ENCODE measurements at regions not wholly inside any gene's neighbourhood (a gene's known extent, or its start where the extent isn't known, plus 50 kb on each side); places are given as distances from the start of the nearest gene placed in this dataset.
"Not testable (repeated sequence)": the region's sequence is repeated elsewhere in the genome, so short reads cannot be mapped to it uniquely, and the experiment has no call there.

DNA sequence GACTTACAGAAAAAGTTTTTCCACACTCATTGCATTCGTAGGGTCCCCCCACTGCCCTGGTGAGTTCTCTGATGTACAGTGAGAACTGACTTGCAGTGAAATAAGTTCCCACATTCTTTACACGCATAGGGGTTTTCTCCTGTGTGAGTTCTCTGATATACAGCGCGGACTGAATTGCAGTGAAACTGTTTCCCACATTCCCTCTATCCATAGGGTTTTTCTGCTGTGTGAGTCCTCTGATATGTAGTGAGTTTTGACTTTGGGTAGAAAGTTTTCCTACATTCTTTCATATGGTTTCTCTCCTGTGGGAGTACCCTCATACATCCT is 147.0 kb downstream of the GLRX3 start:
- TF ChIP-seq, protein P1, sequence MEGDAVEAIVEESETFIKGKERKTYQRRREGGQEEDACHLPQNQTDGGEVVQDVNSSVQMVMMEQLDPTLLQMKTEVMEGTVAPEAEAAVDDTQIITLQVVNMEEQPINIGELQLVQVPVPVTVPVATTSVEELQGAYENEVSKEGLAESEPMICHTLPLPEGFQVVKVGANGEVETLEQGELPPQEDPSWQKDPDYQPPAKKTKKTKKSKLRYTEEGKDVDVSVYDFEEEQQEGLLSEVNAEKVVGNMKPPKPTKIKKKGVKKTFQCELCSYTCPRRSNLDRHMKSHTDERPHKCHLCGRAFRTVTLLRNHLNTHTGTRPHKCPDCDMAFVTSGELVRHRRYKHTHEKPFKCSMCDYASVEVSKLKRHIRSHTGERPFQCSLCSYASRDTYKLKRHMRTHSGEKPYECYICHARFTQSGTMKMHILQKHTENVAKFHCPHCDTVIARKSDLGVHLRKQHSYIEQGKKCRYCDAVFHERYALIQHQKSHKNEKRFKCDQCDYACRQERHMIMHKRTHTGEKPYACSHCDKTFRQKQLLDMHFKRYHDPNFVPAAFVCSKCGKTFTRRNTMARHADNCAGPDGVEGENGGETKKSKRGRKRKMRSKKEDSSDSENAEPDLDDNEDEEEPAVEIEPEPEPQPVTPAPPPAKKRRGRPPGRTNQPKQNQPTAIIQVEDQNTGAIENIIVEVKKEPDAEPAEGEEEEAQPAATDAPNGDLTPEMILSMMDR (IDR thresholded peaks at IDR 0.05; ENCODE audit: low read depth, low read length): no peak
- Histone ChIP-seq H3K27ac (no peak overlapping the region), H3K4me3 (no peak overlapping the region), H3K9me3 (ENCODE audit: low read depth) (no peaks in the 10 kb centered on the region), H3K36me3 (no peaks in the 10 kb centered on the region), H3K27me3 (no peaks in the 10 kb centered on the region), H3K4me1 (ENCODE audit: low read depth) (no peaks in the 10 kb centered on the region)
- DNase-seq (ENCODE audit: low read depth in 1 of 2, low spot score in 1 of 2): no peak

DNA sequence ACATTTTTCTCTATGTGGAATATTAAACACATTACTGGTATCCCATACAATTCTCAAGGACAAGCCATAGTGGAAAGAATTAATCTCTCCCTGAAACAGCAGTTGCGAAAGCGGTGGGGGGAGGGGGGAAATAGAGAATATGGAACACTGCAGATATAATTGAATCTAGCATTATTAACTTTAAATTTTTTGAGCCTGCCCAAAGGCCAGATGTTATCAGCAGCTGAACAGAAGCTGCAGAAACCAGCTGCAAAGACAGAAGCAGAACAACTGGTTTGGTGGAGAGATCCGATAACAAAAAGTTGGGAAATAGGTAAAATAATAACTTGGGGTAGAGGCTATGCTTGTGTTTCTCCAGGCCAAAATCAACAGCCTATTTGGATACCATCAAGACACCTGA is 159.6 kb downstream of the GLRX3 start:
- not testable (repeated sequence) for H3K9me3 ChIP-seq (ENCODE audit: low read depth); H3K27ac ChIP-seq; H3K27me3 ChIP-seq; H3K36me3 ChIP-seq; H3K4me3 ChIP-seq; DNase-seq (ENCODE audit: low read depth in 1 of 2, low spot score in 1 of 2); H3K4me1 ChIP-seq (ENCODE audit: low read depth)

- TF ChIP-seq, protein P1 (IDR thresholded peaks at IDR 0.05; ENCODE audit: low read depth, low read length): no peak
- Histone ChIP-seq H3K9me3 (ENCODE audit: low read depth) (no peaks in the 10 kb centered on the region), H3K4me1 (ENCODE audit: low read depth) (no peaks in the 10 kb centered on the region), H3K4me3 (no peak overlapping the region), H3K27me3 (no peaks in the 10 kb centered on the region), H3K27ac (no peak overlapping the region), H3K36me3 (no peaks in the 10 kb centered on the region)
- peak in 1 of 2 donors; percentile 48 for DNase-seq (ENCODE audit: low read depth in 1 of 2, low spot score in 1 of 2)
Observed at GRCh38 chr10:130300608-130301020, 164.4 kb downstream of the GLRX3 start.

DNA sequence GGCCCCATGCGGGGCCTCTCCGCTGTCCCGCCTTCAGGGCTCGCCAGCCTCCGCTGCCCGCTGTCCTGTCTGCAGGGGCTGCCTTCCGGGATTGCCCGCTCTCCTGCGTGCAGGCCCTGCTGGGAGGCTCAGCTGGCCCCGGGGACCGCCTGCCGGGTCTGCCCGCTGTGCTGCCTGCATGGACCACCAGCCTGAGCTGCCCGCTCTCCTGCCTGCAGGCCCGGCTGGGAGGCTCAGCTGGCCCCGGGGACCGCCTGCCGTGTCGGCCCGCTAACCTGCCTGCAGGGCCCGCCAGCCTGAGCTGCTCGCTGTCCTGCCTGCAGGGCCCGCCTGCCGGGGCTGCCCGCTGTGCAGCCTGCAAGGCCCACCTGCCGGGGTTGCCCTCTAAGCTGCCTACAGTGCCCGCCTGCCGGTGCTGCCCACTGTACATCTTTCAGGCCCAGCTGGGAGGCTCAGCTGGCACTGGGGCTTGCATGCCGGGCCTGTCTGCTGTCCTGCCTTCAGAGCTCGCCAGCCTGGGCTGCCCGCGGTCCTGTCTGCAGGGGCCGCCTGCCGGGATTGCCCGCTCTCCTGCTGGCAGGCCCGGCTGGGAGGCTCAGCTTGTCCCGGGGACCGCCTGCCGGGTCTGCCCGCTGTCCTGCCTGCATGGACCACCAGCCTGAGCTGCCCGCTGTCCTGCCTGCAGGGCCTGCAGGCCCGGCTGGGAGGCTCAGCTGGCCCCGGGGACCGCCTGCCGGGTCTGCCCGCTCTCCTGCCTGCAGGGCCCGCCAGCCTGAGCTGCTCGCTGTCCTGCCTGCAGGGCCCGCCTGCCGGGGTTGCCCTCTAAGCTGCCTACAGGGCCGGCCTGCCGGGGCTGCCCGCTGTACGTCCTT is 165.1 kb downstream of the GLRX3 start:
- Histone ChIP-seq H3K9me3 (ENCODE audit: low read depth) (no peaks in the 10 kb centered on the region), H3K27ac (no peak overlapping the region), H3K27me3 (no peaks in the 10 kb centered on the region), H3K4me3 (no peak overlapping the region), H3K36me3 (no peaks in the 10 kb centered on the region), H3K4me1 (ENCODE audit: low read depth) (no peaks in the 10 kb centered on the region)
- TF ChIP-seq, protein P1 (IDR thresholded peaks at IDR 0.05; ENCODE audit: low read depth, low read length): no peak
- DNase-seq (ENCODE audit: low read depth in 1 of 2, low spot score in 1 of 2): peak in 1 of 2 donors; percentile 74

GRCh38 chr10:130326954-130327353 is 190.8 kb downstream of the GLRX3 start:
- H3K9me3 ChIP-seq (ENCODE audit: low read depth): no peaks in the 10 kb centered on the region
- no peaks in the 10 kb centered on the region for H3K4me1 ChIP-seq (ENCODE audit: low read depth)

DNA sequence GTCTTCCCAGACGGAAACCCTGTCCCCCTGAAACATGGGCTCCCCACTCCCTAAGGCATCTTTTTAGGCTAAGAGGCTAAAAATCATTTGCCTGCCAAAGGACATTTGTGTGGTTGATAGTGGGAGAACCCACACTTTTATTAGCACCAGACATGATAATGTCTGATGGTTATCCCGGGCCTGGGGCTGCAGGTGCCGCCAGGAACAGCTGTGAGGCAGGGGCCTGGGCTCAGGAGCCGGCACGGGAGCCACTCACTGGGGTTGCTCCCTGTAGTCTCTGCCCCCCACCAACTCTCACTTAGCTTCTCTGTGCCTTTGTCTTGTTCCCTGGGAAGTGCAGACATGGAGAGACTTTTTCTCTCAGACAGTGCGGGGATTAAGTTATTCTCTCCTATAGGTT is 193.6 kb downstream of the GLRX3 start:
- no peaks in the 10 kb centered on the region for H3K4me1 ChIP-seq (ENCODE audit: low read depth)
- TF ChIP-seq, protein P1 (IDR thresholded peaks at IDR 0.05; ENCODE audit: low read depth, low read length): no peak
- H3K27me3 ChIP-seq: no peaks in the 10 kb centered on the region
- H3K4me3 ChIP-seq: no peak overlapping the region
- H3K9me3 ChIP-seq (ENCODE audit: low read depth): no peaks in the 10 kb centered on the region
- no peak for DNase-seq (ENCODE audit: low read depth in 1 of 2, low spot score in 1 of 2)
- no peak overlapping the region for H3K27ac ChIP-seq
- H3K36me3 ChIP-seq: no peaks in the 10 kb centered on the region

More at GRCh38 chr10:130326954-130327353, 190.8 kb downstream of the GLRX3 start:
- TF ChIP-seq, protein P1 (IDR thresholded peaks at IDR 0.05; ENCODE audit: low read depth, low read length): no peak
- Histone ChIP-seq H3K27ac (no peak overlapping the region), H3K27me3 (no peaks in the 10 kb centered on the region), H3K36me3 (no peaks in the 10 kb centered on the region), H3K4me3 (no peak overlapping the region)
- no peak for DNase-seq (ENCODE audit: low read depth in 1 of 2, low spot score in 1 of 2)
